GM19023 (cell line): ENCODE measurements at regions not wholly inside any gene's neighbourhood (a gene's known extent, or its start where the extent isn't known, plus 50 kb on each side); places are given as distances from the start of the nearest gene placed in this dataset.

ENCODE experiments used
- ATAC-seq: cut with Tn5 transposase; IDR thresholded peaks from one replicate; pipeline ENCODE4 v1.9.1; 2021; ENCODE audit warnings: mild to moderate bottlenecking, moderate library complexity; ENCODE audit not compliant: unreplicated experiment

- no peak for ATAC-seq
Observed at GRCh38 chr2:67812682-67813081, 250.1 kb downstream of the C1D start.

GRCh38 chr2:67823726-67824125 is 239.1 kb downstream of the C1D start:
- no peak for ATAC-seq

GRCh38 chr2:67824186-67824585 is 238.6 kb downstream of the C1D start:
- ATAC-seq: no peak

GRCh38 chr2:67825476-67825875 is 237.3 kb downstream of the C1D start:
- no peak for ATAC-seq

- no peak for ATAC-seq
Observed at GRCh38 chr2:67828066-67828465, 234.7 kb downstream of the C1D start.

GRCh38 chr2:67829470-67829869 is 233.3 kb downstream of the C1D start:
- ATAC-seq: no peak

GRCh38 chr2:67833632-67834031 is 229.2 kb downstream of the C1D start:
- no peak for ATAC-seq

- no peak for ATAC-seq
Observed at GRCh38 chr2:67834482-67834881, 228.3 kb downstream of the C1D start.

GRCh38 chr2:67835266-67835665 is 227.5 kb downstream of the C1D start:
- no peak for ATAC-seq

GRCh38 chr2:67836866-67837265 is 225.9 kb downstream of the C1D start:
- no peak for ATAC-seq

- no peak for ATAC-seq
Observed at GRCh38 chr2:67838205-67838604, 224.6 kb downstream of the C1D start.

- no peak for ATAC-seq
Observed at GRCh38 chr2:67839242-67839641, 223.6 kb downstream of the C1D start.

- ATAC-seq: no peak
Observed at GRCh38 chr2:67839668-67840067, 223.1 kb downstream of the C1D start.

- peak; percentile 71 for ATAC-seq
Observed at GRCh38 chr2:67840460-67841068, 222.2 kb downstream of the C1D start.

GRCh38 chr2:67841711-67842110 is 221.1 kb downstream of the C1D start:
- no peak for ATAC-seq

- ATAC-seq: no peak
Observed at GRCh38 chr2:67842375-67842959, 220.3 kb downstream of the C1D start.

- no peak for ATAC-seq
Observed at GRCh38 chr2:67844024-67844540, 218.7 kb downstream of the C1D start.

GRCh38 chr2:67845621-67846369 is 217.0 kb downstream of the C1D start:
- ATAC-seq: no peak

- no peak for ATAC-seq
Observed at GRCh38 chr2:67846370-67847070, 216.3 kb downstream of the C1D start.

- ATAC-seq: no peak
Observed at GRCh38 chr2:67848551-67849285, 214.1 kb downstream of the C1D start.

GRCh38 chr2:67851016-67851415 is 211.8 kb downstream of the C1D start:
- no peak for ATAC-seq
